ENCODE measurements at regions not wholly inside any gene's neighbourhood (a gene's known extent, or its start where the extent isn't known, plus 50 kb on each side); places are given as distances from the start of the nearest gene placed in this dataset.
"Not testable (repeated sequence)": the region's sequence is repeated elsewhere in the genome, so short reads cannot be mapped to it uniquely, and the experiment has no call there.

- DNase-seq: no peak
- Histone ChIP-seq H3K4me1 (no peaks in the 10 kb centered on the region), H3K27ac (no peak overlapping the region), H3K4me3 (no peak overlapping the region), H3K27me3 (no peaks in the 10 kb centered on the region), H3K9me3 (no peaks in the 10 kb centered on the region), H3K36me3 (no peaks in the 10 kb centered on the region)
- 73 to 82% methylated on average over 1 of the region's 1 CpG for WGBS, 2 donors
- intact Hi-C loops (cut with DNase I): no loop called here
- TF ChIP-seq POLR2A (IDR thresholded peaks at IDR 0.05) (no peak), CTCF (IDR thresholded peaks at IDR 0.05) (no peak)
These were observed 1628.7 kb downstream of the REEP3 start for GRCh38 chr10:65149878-65150277.

- Histone ChIP-seq H3K27me3 (no peaks in the 10 kb centered on the region), H3K36me3 (no peaks in the 10 kb centered on the region), H3K4me3 (no peak overlapping the region), H3K27ac (no peak overlapping the region), H3K9me3 (no peaks in the 10 kb centered on the region), H3K4me1 (no peaks in the 10 kb centered on the region)
- TF ChIP-seq CTCF (IDR thresholded peaks at IDR 0.05) (no peak), POLR2A (IDR thresholded peaks at IDR 0.05) (no peak)
- WGBS, 2 donors: 59 to 62% methylated on average over 4 of the region's 4 CpGs
- intact Hi-C loops (cut with DNase I): no loop called here
- no peak for DNase-seq
These were observed 1645.1 kb downstream of the REEP3 start for GRCh38 chr10:65166272-65166671.

- TF ChIP-seq POLR2A (IDR thresholded peaks at IDR 0.05) (no peak), CTCF (IDR thresholded peaks at IDR 0.05) (no peak)
- no peak overlapping the region for H3K27ac ChIP-seq
- no peaks in the 10 kb centered on the region for H3K36me3 ChIP-seq
- no peak overlapping the region for H3K4me3 ChIP-seq
- no peaks in the 10 kb centered on the region for H3K4me1 ChIP-seq
- intact Hi-C loops (cut with DNase I): no loop called here
- no peak for DNase-seq
- WGBS, 2 donors: 68 to 69% methylated on average over 2 of the region's 2 CpGs
- H3K9me3 ChIP-seq: no peaks in the 10 kb centered on the region
- no peaks in the 10 kb centered on the region for H3K27me3 ChIP-seq
These were observed 1651.0 kb downstream of the REEP3 start for GRCh38 chr10:65172249-65172648.

GRCh38 chr10:65176994-65177393, 1655.8 kb downstream of the REEP3 start:
- intact Hi-C loops (cut with DNase I): no loop called here
- Histone ChIP-seq H3K36me3 (no peaks in the 10 kb centered on the region), H3K4me1 (no peaks in the 10 kb centered on the region), H3K27ac (no peak overlapping the region), H3K27me3 (no peaks in the 10 kb centered on the region), H3K9me3 (no peaks in the 10 kb centered on the region), H3K4me3 (no peak overlapping the region)
- no peak for TF ChIP-seq CTCF (IDR thresholded peaks at IDR 0.05)
- TF ChIP-seq POLR2A (IDR thresholded peaks at IDR 0.05): no peak
- 76 to 82% methylated on average over 7 of the region's 7 CpGs for WGBS, 2 donors
- no peak for DNase-seq

GRCh38 chr10:65183236-65183635, 1662.0 kb downstream of the REEP3 start:
- Histone ChIP-seq H3K4me3 (no peak overlapping the region), H3K9me3 (no peaks in the 10 kb centered on the region)

GRCh38 chr10:65186668-65187067, 1665.5 kb downstream of the REEP3 start:
- DNase-seq; H3K36me3 ChIP-seq; H3K27ac ChIP-seq; H3K4me1 ChIP-seq; H3K9me3 ChIP-seq; H3K4me3 ChIP-seq; H3K27me3 ChIP-seq; intact Hi-C loops (cut with DNase I): not testable (repeated sequence)
- 100% methylated on average over 1 of the region's 1 CpG for WGBS, 2 donors

More at GRCh38 chr10:65183236-65183635, 1662.0 kb downstream of the REEP3 start:
- no peak for DNase-seq
- intact Hi-C loops (cut with DNase I): no loop called here
- no peak overlapping the region for H3K27ac ChIP-seq
- 81 to 96% methylated on average over 1 of the region's 1 CpG for WGBS, 2 donors
- H3K36me3 ChIP-seq: no peaks in the 10 kb centered on the region
- H3K27me3 ChIP-seq: no peaks in the 10 kb centered on the region
- TF ChIP-seq CTCF (IDR thresholded peaks at IDR 0.05): no peak
- TF ChIP-seq POLR2A (IDR thresholded peaks at IDR 0.05): no peak
- H3K4me1 ChIP-seq: no peaks in the 10 kb centered on the region

Data from esophagus squamous epithelium (tissue), 5 donors.